Smooth muscle cell (in vitro differentiated cells): ENCODE measurements at regions not wholly inside any gene's neighbourhood (a gene's known extent, or its start where the extent isn't known, plus 50 kb on each side); places are given as distances from the start of the nearest gene placed in this dataset.

Experiments
- DNase-seq: peaks from one replicate; lab custom pipeline; 2025; ENCODE audit not compliant: unreplicated experiment; lab: John Stamatoyannopoulos, UW
- H2AFZ ChIP-seq: fragments of 200-600 bp; sonication (generic); 2 replicates; pipeline ENCODE4 v1.6.0; 2016; ENCODE audit warnings: antibody characterized with exemption, low read depth, mild to moderate bottlenecking
- H3F3A ChIP-seq: fragments of 200-600 bp; sonication (generic); 2 replicates; pipeline ENCODE4 v1.6.0; 2017; ENCODE audit warnings: antibody characterized with exemption, low read depth
- H3K27ac ChIP-seq: fragments of 200-600 bp; sonication (generic); 2 replicates; pipeline ENCODE4 v1.5.1; 2016; ENCODE audit warnings: low read depth, mild to moderate bottlenecking
- H3K27me3 ChIP-seq: fragments of 200-600 bp; sonication (generic); 2 replicates; pipeline ENCODE4 v1.6.1; 2016; ENCODE audit warnings: low read depth, mild to moderate bottlenecking
- H3K36me3 ChIP-seq: fragments of 200-600 bp; sonication (generic); 2 replicates; pipeline ENCODE4 v1.5.1; 2016; ENCODE audit warnings: low read depth
- H3K4me1 ChIP-seq: fragments of 200-600 bp; sonication (generic); 2 replicates; pipeline ENCODE4 v1.5.1; 2016; ENCODE audit warnings: low read depth
- H3K4me2 ChIP-seq: fragments of 200-600 bp; sonication (generic); 2 replicates; pipeline ENCODE4 v1.6.0; 2016; ENCODE audit warnings: mild to moderate bottlenecking
- H3K4me3 ChIP-seq: fragments of 200-600 bp; sonication (generic); 2 replicates; pipeline ENCODE4 v1.5.1; 2016; ENCODE audit warnings: mild to moderate bottlenecking
- H3K79me2 ChIP-seq: fragments of 200-600 bp; sonication (generic); 2 replicates; pipeline ENCODE4 v1.6.0; 2016; ENCODE audit warnings: low read depth, mild to moderate bottlenecking
- H3K9ac ChIP-seq: fragments of 200-600 bp; sonication (generic); 2 replicates; pipeline ENCODE4 v1.6.0; 2016; ENCODE audit warnings: low read depth
- H3K9me3 ChIP-seq: fragments of 200-600 bp; sonication (generic); replicated peaks from 2 replicates; pipeline ENCODE4 v1.5.1; 2016; ENCODE audit warnings: low read depth
- H4K20me1 ChIP-seq: fragments of 200-600 bp; sonication (generic); 2 replicates; pipeline ENCODE4 v1.6.0; 2016; ENCODE audit warnings: low read depth
- WGBS: methylation state at CpG from one replicate; pipeline ENCODE4 v1.1.7; 2016; ENCODE audit warnings: low lambda C conversion rate; 5-methylcytosine and 5-hydroxymethylcytosine counted together
- TF ChIP-seq, protein P1 (sequence below): fragments of 200-600 bp; sonication (generic); IDR thresholded peaks from 2 replicates; pipeline ENCODE4 v1.5.1; 2017; ENCODE audit warnings: borderline replicate concordance, mild to moderate bottlenecking, antibody characterized with exemption; ENCODE audit not compliant: insufficient read depth, poor library complexity, severe bottlenecking

DNA sequence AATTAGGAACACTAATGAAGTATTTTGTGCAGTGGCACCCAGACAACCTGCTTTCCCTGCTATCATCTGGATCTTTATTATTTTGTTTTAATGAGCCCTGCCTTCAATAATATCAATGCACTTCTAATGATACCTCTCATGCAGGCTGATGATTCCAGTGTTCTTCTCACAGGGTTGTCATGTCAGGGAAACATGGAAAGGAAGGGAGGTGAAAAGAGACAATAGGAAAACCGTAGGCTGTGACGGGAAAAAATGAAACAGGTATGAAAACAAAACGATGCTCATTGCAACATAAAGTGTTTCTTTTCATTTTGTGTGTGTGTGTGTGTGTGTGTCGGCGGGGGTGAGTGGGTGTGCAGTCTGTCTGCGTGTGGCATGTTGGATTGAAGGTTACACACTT, 102.6 kb upstream of the CTBP2 start:
- no peak overlapping the region for H3K4me3 ChIP-seq
- no peaks in the 10 kb centered on the region for H3K4me1 ChIP-seq
- no peak overlapping the region for H3K27ac ChIP-seq
- H3F3A ChIP-seq = no peaks in the 10 kb centered on the region
- H3K36me3 ChIP-seq = no peaks in the 10 kb centered on the region
- DNase-seq = no peak
- H2AFZ ChIP-seq = no peak overlapping the region
- H3K79me2 ChIP-seq = no peaks in the 10 kb centered on the region
- no peaks in the 10 kb centered on the region for H3K27me3 ChIP-seq
- no peaks in the 10 kb centered on the region for H4K20me1 ChIP-seq
- H3K9ac ChIP-seq = no peak overlapping the region
- WGBS = 87% methylated on average over 6 of the region's 6 CpGs
- no peak overlapping the region for H3K4me2 ChIP-seq
- no peaks in the 10 kb centered on the region for H3K9me3 ChIP-seq
- TF ChIP-seq, protein P1, sequence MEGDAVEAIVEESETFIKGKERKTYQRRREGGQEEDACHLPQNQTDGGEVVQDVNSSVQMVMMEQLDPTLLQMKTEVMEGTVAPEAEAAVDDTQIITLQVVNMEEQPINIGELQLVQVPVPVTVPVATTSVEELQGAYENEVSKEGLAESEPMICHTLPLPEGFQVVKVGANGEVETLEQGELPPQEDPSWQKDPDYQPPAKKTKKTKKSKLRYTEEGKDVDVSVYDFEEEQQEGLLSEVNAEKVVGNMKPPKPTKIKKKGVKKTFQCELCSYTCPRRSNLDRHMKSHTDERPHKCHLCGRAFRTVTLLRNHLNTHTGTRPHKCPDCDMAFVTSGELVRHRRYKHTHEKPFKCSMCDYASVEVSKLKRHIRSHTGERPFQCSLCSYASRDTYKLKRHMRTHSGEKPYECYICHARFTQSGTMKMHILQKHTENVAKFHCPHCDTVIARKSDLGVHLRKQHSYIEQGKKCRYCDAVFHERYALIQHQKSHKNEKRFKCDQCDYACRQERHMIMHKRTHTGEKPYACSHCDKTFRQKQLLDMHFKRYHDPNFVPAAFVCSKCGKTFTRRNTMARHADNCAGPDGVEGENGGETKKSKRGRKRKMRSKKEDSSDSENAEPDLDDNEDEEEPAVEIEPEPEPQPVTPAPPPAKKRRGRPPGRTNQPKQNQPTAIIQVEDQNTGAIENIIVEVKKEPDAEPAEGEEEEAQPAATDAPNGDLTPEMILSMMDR = no peak

DNA sequence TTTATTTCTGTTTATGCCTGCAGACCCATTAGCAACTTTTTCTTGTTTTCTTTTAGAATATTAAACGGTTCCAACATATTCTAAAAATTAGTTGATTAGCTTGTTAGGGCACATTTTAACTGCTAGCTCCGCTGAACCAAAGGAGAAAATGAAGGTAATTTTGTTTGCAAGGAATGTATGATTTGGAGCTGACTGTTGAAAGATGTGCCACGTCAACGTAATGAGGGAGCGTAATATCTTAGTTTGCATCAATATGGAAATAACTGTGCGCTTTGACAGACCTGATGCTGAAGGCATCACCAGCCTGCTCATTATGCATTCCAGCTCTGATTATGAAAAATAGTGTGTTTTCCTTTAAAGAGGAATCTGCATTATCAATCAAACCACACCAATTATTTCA, 102.0 kb upstream of the CTBP2 start:
- Histone ChIP-seq H3K4me1 (no peaks in the 10 kb centered on the region), H3K4me2 (no peak overlapping the region), H3F3A (no peaks in the 10 kb centered on the region), H3K9me3 (no peaks in the 10 kb centered on the region), H3K27ac (no peak overlapping the region), H3K36me3 (no peaks in the 10 kb centered on the region), H4K20me1 (no peaks in the 10 kb centered on the region), H3K79me2 (no peaks in the 10 kb centered on the region), H3K4me3 (no peak overlapping the region), H3K9ac (no peak overlapping the region), H2AFZ (no peak overlapping the region), H3K27me3 (no peaks in the 10 kb centered on the region)
- TF ChIP-seq, protein P1 = no peak
- 86% methylated on average over 6 of the region's 6 CpGs for WGBS
- DNase-seq = no peak

DNA sequence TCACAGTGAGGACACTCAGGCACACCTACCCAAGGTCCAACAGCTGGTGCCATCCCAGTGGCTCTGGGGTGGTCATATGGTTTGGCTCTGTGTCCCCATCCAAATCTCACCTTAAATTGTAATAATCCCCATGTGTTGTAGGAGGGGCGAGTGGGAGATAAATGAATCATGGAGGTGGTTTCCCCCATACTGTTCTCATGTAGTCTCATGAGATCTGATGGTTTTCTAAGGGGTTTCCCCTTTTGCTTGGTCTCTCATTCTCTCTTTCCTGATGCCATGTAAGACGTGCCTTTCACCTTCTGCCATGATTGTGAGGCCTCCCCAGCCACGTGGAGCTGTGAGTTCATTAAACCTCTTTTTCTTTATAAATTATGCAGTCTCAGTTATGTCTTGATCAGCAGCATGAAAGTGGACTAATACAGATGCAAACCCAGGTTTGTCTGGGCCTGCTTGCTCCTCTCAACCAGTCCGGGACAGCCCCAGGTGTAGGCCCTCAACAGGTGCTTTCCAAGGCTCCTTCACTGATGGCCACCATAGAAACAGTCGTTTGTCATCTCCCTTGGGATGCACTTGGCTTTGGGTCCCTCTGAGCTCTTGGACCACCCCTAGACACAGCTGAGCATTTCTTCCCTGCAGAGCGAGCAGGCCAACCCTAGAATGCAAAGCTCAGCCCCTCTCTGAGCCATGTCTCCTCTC, 101.3 kb upstream of the CTBP2 start:
- Histone ChIP-seq H2AFZ (no peak overlapping the region), H3K27me3 (no peaks in the 10 kb centered on the region), H3K79me2 (no peaks in the 10 kb centered on the region), H3K9ac (no peak overlapping the region), H3K4me3 (no peak overlapping the region), H3K4me1 (no peaks in the 10 kb centered on the region), H3K36me3 (no peaks in the 10 kb centered on the region), H3K4me2 (no peak overlapping the region), H3F3A (no peaks in the 10 kb centered on the region), H3K9me3 (no peaks in the 10 kb centered on the region), H4K20me1 (no peaks in the 10 kb centered on the region), H3K27ac (no peak overlapping the region)
- no peak for DNase-seq
- 90% methylated on average over 6 of the region's 6 CpGs for WGBS
- TF ChIP-seq, protein P1 = no peak

DNA sequence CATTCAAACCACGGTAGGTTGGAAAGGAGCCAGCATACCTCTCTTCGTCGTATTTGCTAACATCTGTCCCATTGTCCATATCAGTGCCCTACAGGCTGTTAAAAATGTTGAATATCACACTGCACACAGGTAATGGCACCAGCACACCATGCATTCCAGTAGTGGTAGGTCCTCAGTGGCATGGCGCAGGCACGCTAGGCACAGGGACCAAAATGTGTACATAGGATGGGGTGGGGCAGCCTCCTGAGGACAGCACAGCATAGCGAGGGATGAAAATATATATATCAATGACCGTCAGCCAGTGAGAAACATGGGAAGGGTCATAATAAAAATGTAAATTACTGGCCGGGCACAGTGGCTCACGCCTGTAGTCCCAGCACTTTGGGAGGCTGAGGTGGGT, 99.9 kb upstream of the CTBP2 start:
- Histone ChIP-seq H3K4me1 (no peaks in the 10 kb centered on the region), H3K36me3 (no peaks in the 10 kb centered on the region), H2AFZ (no peak overlapping the region), H3K9ac (no peak overlapping the region), H3K9me3 (no peaks in the 10 kb centered on the region), H3K79me2 (no peaks in the 10 kb centered on the region), H3K4me3 (no peak overlapping the region), H4K20me1 (no peaks in the 10 kb centered on the region), H3K4me2 (no peak overlapping the region), H3F3A (no peaks in the 10 kb centered on the region), H3K27me3 (no peaks in the 10 kb centered on the region), H3K27ac (no peak overlapping the region)
- DNase-seq = no peak
- WGBS = 93% methylated on average over 9 of the region's 9 CpGs
- TF ChIP-seq, protein P1 = no peak
